ENCODE measurements at regions not wholly inside any gene's neighbourhood (a gene's known extent, or its start where the extent isn't known, plus 50 kb on each side); places are given as distances from the start of the nearest gene placed in this dataset.
A peak's percentile ranks its signal among the peaks of the same experiment; 100 is the strongest.
"Not testable (repeated sequence)": the region's sequence is repeated elsewhere in the genome, so short reads cannot be mapped to it uniquely, and the experiment has no call there.

DNA sequence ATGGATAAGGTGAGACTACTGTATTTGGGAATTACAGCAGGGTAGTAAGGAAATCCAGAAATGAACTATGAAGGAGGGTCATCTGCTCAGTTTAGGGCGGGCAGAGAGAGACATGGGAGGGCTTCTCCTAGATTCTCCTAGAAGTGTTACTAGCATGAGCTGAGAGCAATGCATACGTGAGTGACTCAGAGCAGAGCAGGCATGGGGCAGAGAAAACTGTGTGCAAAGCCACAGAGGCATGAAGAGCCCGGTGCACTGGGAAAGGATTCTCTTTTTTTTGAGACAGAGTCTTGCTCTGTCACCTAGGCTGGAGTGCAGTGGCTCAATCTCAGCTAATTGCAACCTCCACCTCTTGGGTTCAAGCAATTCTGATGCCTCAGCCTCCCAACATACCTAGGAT, 116.2 kb downstream of the SOCS6 start:
- peak; percentile 36 for DNase-seq (ENCODE audit: low read depth)

DNA sequence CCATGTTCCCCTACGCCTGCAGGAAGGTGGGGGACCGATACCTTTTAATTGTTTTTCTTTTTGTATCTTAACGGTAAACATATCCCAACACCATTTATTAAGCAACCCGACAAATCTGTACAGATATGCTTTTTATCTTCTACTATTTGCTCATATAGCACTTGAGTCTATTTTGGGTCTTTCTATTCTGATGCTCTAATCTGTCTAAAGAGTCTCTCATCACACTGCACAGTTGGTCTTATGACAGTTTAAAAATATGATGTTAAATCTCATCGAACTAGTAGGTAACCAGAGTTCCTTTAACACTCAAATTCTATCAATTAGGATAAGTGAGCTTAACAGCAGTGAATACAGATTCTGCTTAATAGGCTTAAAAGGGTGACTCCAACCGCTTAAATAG, 111.6 kb downstream of the SOCS6 start:
- no peak for DNase-seq (ENCODE audit: low read depth)

- peak; percentile 33 for DNase-seq (ENCODE audit: low read depth)
Observed at GRCh38 chr18:70398076-70398475, 109.2 kb downstream of the SOCS6 start.

DNA sequence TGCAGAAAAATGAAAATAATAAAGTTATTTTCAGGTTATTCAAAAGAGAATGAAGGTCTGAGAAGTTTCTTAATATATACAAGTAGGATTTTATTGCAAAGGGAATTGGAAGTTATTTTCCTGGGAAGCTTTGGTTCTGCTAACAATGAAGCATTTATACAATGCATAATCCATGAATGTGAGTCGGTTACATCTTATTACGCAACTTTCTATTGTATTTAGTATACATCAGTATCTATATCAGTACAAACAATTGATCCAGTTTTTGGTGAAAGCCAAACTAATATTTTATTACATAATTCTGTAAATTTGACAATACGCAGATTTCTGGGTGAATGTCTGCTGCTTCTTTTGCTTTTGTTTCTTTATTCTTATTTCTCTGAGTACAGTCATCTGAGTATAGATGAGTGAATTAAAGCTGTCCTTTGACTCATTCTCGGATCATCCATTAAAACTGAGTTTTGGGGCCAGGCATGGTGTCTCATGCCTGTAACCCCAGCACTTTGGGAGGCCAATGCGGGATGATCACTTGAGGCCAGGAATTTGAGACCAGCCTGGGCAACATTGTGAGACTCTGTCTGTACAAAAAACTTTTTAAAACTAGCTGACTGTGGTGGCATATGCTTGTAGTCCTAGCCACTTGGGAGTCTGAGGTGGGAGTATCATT, 108.5 kb downstream of the SOCS6 start:
- DNase-seq (ENCODE audit: low read depth), result peak; percentile 62

- not testable (repeated sequence) for DNase-seq (ENCODE audit: low read depth)
Observed at GRCh38 chr18:70395771-70396170, 106.9 kb downstream of the SOCS6 start.

- DNase-seq (ENCODE audit: low read depth), result no peak
Observed at GRCh38 chr18:70394672-70395071, 105.8 kb downstream of the SOCS6 start.

DNA sequence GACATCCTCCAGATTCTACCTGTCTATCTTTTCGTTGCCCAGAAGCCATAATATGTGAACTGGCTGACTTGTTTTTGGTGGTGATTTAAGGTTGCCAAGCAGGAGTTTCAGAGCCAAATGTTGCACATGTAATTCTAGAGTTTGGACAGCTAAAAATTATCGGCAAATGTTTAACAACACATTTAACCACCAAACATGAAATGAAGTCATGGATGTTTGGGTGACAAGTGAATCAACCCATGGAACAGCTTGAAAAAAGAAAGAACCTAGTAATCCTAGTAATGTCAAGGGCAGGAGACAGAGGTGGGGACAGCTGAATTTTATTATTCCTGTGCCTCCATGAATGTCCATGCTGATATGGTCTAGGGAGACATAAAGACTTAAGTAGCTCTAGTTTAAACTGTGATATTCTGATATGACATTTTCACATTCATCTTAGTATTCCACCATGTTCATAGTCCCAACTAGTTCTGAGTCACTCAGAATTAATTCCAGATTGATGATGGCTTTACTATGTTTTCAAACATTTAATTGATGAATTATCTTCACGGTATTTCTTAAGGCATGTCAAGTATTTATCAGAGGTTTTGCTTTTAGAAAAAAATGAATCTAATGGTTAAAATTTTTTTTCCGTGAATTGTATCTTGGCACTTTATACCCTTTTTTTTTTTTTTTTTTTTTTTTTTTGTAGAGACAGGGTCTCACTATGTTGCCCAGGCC, 101.7 kb downstream of the SOCS6 start:
- DNase-seq (ENCODE audit: low read depth), result no peak

DNA sequence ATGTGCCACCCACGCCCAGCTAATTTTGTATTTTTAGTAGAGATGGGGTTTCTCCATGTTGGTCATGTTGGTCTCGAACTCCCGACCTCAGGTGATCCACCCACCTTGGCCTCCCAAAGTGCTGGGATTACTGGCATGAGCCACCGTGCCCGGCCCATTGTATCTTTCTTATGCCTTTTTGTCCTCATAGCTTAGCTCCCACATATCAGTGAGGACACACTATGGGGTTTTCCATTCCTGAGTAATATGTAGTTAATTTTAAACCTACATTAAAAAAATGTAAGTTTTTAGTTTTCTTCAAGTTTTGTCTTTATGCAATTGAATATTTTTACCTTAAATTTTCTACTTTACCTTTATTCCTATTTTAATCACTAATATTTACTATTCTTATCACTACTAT, 100.2 kb downstream of the SOCS6 start:
- not testable (repeated sequence) for DNase-seq (ENCODE audit: low read depth)

- DNase-seq (ENCODE audit: low read depth), result no peak
Observed at GRCh38 chr18:70387027-70387426, 98.2 kb downstream of the SOCS6 start.

DNA sequence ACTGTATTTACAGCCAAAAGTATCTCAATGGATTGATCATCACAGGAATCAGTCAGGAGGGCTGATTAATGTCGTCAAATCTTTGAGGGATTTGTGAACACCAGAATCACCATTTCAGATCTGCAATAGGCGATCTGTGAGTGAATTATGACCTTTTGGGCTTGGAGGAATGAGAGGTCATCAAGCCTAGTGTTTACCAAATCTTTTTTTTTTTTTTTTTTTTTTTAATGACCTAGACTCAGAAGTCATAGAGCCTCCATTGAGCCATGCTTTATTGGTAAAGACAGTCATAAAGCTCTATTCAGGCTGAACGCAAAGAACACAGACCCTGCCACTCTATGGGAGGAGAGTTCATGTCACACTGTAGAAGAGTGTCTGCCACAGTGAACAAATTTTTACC, 97.7 kb downstream of the SOCS6 start:
- no peak for DNase-seq (ENCODE audit: low read depth)

DNA sequence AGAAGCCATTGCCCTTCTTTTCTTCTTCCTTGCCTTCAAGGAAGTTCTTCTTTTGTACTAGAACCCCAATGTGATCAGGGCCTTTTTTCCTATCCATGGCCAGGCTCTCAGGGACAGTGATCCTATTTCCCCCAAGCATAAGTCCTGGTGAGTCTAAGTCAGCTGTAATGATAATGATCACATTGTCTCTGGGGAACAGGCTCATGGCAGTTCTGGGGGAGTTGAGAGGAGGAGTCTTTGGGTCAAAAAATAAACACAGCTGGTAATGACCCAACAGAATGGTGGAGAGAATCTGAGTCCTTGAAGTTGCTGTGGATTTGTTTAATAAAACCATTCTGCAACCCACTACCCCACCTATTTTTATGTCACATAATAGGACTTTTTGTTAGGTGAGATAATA, 96.6 kb downstream of the SOCS6 start:
- no peak for DNase-seq (ENCODE audit: low read depth)

DNA sequence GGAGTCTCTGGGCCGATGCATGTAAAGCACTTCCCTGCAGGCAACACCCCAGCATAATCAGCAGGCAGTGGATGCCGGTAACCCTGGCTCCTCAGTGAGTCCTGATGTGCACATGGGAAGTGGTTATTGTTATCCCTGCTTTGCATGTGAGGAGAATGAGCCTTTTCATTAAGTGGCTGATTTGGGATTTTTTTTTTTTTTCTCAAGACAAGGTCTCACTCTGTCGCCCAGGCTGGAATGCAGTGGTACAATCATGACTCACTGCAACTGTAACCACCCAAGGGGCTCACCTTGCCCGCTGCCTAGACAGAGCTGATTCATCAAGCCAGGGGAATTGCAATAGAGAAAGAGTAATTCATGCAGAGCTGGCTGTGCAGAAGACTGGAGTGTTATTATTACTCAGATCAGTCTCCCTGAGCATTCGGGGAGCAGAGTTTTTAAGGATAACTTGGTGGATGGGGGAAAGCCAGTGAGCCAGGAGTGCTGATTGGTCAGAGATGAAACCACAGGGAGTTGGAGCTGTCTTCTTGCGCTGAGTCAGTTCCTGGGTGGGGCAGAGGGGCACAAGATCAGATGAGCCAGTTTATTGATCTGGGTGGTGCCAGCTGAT, 95.4 kb downstream of the SOCS6 start:
- peak; percentile 100 for DNase-seq (ENCODE audit: low read depth)

DNA sequence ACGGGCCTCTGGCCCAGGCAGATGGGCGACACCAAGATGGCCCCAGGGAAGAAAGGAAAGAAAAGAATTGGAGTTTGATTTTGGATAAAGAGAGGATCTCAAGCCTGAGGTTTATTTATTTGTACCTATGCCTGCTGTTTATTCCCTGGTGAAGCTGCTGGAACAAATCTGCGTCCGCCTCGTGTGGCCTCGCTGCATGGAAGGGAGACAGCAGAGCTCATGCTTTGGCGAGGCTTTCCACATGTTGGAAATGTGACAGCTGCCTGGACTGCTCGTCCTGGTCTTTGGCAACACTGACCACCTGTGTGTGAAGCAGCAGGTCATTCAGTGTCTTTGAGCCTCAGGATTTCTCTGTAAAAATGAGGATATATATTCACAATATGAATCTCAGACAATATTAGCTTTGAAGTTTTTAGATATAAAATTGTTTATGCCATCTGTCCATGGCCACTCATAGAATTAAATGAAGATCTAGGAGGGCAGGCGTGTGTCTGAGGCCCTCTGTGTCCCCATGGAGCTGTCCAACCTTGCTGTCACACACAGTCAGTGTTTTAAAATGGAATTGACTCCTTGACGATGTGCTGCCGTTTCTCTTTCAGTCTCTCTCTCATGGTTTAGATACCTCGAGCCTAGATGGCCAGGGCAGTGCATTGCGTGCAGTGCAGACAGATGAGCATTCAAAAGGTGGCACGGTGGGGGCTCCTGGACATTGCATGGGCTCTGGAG, 94.3 kb downstream of the SOCS6 start:
- no peak for DNase-seq (ENCODE audit: low read depth)

DNA sequence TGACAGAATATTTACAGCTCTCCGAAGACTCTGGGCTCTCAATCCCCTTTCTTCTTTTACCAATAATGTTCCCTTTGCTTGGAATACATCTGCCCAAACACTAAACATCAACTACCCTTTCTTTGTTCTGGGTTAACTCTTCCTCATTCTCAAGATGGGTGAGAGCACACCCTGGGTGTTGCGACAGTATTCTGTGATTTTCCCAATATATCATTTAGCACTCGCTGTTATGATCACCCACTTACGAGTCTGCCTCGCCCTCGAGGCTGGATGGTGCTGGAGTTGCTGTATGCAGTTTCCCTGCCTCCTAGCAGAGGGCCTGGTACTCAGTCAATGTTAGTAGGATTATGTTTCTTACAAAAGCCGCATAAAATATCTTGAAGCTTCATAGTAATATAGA, 93.2 kb downstream of the SOCS6 start:
- DNase-seq (ENCODE audit: low read depth), result no peak

DNA sequence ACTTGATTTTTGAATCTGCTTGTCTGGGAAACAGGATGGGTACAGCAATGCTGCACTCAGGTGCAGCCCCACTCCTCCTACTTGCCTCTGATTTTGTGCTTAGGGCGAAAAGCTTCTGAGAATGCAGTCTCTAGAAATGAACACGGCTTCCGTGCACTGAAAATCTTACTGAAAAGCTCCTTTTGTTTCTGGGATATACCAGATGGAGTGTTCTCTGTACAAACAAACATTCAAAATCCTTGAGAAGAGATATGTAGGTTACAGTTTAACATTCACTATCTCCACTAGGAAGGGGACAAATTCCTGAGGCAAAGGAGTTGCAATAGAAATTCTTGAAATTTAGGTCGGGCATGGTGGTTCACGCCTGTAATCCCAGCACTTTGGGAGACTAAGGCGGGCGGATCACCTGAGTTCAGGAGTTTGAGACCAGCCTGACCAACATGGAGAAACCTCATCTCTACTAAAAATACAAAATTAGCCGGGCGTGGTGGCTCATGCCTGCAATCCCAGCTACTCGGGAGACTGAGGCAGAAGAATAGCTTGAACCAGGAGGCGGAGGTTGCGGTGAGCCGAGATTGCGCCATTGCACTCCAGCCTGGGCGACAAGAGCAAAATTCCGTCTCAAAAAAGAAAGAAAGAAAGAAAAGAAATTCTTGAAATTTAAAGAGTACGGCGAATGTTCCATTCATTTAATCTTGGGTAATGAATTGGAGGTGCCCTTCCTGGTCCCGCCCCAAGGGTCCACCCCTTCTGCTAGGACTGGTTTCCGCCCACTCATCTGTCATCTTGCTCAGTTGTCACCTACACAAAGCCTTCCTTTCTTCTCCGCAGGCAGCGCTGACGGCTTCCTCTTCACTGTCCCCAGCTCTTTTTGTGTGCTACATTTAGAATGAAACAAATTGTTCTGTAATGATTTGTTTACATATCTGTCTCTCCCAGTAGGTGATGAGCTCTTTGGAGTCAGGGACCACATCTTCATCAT, 92.4 kb downstream of the SOCS6 start:
- no peak for DNase-seq (ENCODE audit: low read depth)

Small RNA genes lying in the stretch of these regions (small RNA-seq; reads per million reads assigned to genes)
- gene RN7SL795P, result 0.14 reads per million
